GM12891 (cell line): ENCODE measurements at regions not wholly inside any gene's neighbourhood (a gene's known extent, or its start where the extent isn't known, plus 50 kb on each side); places are given as distances from the start of the nearest gene placed in this dataset.

Experiments used
- POLR2A ChIP-seq: IDR thresholded peaks from 2 replicates; pipeline ENCODE4 v1.6.1; 2011; ENCODE audit warnings: low read depth, low read length, control low read depth
- POLR2AphosphoS5 ChIP-seq: IDR thresholded peaks from 2 replicates; pipeline ENCODE4 v1.6.1; 2011; ENCODE audit warnings: low read depth, low read length, control low read depth
- SPI1 ChIP-seq: IDR thresholded peaks from 2 replicates; pipeline ENCODE4 v1.6.1; 2011; ENCODE audit warnings: low read depth, low read length, control low read depth
- TAF1 ChIP-seq: IDR thresholded peaks from 2 replicates; pipeline ENCODE4 v1.6.1; 2011; ENCODE audit warnings: low read depth, low read length, control low read depth

- no peak for TF ChIP-seq POLR2A
- no peak for TF ChIP-seq POLR2AphosphoS5
- TF ChIP-seq SPI1: no peak
- TF ChIP-seq TAF1: no peak
Measured at GRCh38 chr7:39824456-39825200, 125.4 kb upstream of the CDK13 start.
